GM18507 (cell line): ENCODE measurements at regions not wholly inside any gene's neighbourhood (a gene's known extent, or its start where the extent isn't known, plus 50 kb on each side); places are given as distances from the start of the nearest gene placed in this dataset.
A peak's percentile ranks its signal among the peaks of the same experiment; 100 is the strongest.
"Not testable (repeated sequence)": the region's sequence is repeated elsewhere in the genome, so short reads cannot be mapped to it uniquely, and the experiment has no call there.

ENCODE experiments used
- DNase-seq: peaks from one replicate; pipeline ENCODE4 v3.0.0; 2011; ENCODE audit warnings: low read depth; ENCODE audit not compliant: insufficient read length; ENCODE audit errors: extremely low spot score
- FAIRE-seq: peaks from 2 replicates; lab custom pipeline; 2011; peaks lifted over from hg19 to GRCh38; lab: Jason Lieb, UNC

DNA sequence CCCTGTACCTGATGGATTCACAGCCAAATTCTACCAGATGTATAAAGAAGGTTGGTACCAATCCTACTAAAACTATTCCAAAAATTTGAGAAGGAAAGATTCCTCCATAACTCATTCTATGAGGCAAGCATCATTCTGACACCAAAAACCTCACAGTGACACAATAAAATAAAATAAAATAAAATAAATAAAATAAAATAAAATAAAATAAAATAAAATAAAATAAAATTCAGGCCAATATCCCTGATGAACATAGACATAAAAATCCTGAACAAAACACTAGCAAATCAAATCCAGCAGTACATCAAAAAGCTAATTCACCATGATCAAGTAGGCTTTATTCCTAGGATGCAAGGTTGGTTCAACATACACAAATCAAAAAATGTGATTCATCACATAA is 108.1 kb downstream of the PROX1 start:
- not testable (repeated sequence) for FAIRE-seq, DNase-seq

GRCh38 chr1:214101246-214101645 is 113.5 kb downstream of the PROX1 start:
- DNase-seq (no peak), FAIRE-seq (no peak)

GRCh38 chr1:214101828-214102227 is 114.1 kb downstream of the PROX1 start:
- DNase-seq (no peak), FAIRE-seq (no peak)

- FAIRE-seq (no peak), DNase-seq (no peak)
Observed at GRCh38 chr1:214102907-214103306, 115.1 kb downstream of the PROX1 start.

DNA sequence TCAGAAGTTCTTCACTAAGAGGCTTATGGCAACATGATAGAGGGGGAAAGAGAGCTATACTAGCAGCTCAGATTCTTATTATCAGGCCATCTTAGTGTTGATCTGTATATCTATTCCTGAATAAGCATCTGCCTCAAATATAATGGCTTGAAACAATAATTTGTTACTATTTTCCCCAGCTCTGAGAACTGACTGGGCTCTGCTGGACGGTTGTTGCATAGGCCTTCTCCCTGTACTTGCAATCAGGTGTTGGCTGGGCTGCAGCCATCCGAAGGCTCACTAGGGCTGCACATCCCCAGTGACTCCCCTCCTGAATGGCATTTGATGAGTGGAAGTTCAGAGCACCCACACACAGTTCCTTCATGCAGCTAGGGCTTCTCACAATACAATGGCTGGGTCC is 116.0 kb downstream of the PROX1 start:
- no peak for DNase-seq
- no peak for FAIRE-seq

GRCh38 chr1:214106375-214106774 is 118.6 kb downstream of the PROX1 start:
- DNase-seq (no peak), FAIRE-seq (no peak)

DNA sequence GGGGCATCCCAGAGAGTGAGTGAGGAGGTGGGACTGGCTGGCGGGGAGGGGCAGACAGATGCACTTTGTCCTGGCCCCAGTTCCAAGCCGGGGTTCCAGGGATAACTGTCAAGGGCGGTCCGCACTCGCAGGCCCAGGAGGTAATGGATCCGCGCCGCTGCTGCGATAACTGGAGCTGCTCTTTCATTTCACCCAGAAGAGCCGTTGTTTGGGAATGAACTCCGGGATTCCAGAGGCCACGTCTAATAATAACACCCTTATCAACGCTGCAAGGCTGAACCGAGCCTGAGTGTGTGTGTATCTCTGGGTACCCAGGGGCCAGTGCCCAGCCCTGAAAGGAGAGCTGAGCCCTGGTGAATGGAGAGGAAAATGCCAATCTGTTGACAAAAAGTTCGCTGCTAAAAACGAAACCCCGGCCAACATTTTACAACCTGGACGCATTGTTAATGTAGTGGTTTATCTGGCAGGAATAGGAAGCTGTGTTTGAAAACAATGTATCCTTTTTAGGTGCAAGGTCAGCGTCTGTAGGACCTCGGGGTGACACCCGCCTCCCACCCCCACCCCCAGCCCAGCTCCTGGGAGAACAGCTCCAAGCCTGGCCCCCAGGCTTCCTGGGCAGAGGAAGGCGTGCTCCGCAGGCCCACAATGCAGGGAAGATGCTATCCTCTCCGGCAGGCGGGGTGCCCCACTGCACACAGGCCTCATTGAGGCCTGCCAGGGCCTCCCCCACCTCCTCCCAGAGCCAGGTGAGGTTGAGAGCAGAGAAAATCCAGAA is 119.7 kb downstream of the PROX1 start:
- FAIRE-seq: no peak
- DNase-seq: no peak

DNA sequence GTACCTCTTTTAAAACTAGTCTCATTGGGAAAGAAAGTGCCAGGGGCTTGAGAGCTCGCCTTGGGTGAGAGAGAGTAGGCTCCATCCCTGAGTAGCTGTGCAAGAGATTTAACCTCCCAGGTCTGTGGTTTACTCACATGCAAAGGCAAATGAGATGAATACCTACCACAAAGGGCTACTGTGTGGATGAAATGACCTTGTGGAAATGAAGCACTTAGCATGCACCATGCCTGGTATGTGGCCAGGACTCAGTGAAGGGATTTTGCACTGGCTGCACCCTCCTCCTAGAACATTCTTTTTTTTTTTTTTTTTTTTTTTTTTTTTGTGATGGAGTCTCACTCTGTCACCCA is 120.3 kb downstream of the PROX1 start:
- DNase-seq: no peak
- no peak for FAIRE-seq

DNA sequence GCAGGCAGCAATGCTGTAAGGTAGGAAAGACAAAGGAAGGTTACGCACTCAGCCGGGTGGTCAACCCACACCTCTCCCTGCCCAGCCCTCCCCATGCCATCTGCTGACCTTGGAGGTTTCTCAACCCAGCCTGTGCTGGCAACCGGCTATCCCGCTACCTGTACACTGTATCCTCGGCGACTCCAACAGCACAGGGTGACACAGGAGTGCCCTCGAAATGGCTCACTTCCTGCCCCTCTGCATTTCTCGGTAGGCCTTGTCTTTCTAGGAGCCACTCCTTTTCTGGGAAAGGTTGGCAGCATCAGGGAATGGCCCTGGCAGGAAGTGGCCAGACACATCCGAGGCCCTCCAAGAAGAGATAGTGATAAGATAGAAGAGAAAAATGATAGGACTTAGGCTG is 124.0 kb downstream of the PROX1 start:
- DNase-seq (no peak), FAIRE-seq (no peak)

- DNase-seq (no peak), FAIRE-seq (no peak)
Observed at GRCh38 chr1:214116258-214116657, 128.5 kb downstream of the PROX1 start.

DNA sequence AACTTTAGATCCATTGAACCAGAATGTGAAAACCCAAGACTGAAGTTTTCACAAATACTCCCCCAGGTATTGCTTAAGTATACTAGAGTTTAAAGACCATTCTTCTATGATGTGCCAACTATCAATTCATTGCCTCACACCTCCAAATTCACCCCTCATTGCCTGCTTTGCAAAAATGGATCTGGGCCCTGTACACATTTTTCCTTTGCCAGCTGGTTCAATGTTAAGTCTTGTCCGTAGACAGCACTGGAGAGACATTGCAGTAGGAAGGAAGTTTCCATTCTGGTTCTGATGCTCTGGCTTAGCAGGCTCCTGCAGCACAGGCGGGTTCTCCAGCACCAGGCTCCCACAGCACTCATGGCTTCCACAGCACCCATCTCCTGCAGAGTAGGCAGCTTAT is 130.0 kb downstream of the PROX1 start:
- DNase-seq (no peak), FAIRE-seq (no peak)

DNA sequence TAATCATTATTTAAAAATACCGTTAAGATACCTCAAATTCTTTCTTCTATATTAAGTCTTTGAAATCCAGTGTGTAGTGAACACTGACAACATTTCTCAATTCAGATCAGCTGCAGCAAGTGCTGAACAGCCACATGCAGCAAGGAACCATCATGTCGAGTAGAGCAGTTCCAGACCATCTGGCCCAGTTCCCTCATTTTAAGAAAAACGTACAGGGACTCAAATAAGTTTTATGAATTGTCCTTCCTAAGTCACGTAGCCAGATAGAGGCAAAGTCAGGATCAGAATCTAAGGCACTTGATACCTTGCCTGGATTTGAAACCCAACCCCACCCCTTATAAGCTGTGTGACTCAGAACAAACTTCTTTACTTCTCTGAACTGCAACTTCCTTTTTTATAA is 132.4 kb downstream of the PROX1 start:
- DNase-seq (no peak), FAIRE-seq (no peak)

GRCh38 chr1:214120951-214121350 is 133.2 kb downstream of the PROX1 start:
- DNase-seq (no peak), FAIRE-seq (no peak)

DNA sequence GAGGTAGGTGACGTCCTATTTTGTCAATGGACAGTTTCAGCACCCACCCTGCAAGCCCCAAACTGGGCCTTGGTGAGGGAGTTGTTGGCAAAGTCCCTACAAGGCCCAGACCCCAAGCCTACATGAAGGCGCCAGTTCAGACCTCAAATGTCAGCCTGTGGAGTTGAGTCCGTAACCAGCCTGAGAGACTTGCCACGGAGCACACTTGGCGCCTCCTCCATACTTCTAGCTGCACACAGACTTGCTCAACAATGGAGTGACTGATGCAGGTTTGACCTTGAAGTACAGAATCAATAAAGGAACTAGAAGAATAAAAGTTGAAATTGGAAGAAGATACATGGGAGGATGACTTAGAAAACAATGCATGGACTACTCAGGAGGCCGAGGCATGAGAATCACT is 134.3 kb downstream of the PROX1 start:
- DNase-seq (no peak), FAIRE-seq (no peak)

- FAIRE-seq (peak; percentile 77), DNase-seq (peak; percentile 4)
Observed at GRCh38 chr1:214123061-214123784, 135.4 kb downstream of the PROX1 start.

DNA sequence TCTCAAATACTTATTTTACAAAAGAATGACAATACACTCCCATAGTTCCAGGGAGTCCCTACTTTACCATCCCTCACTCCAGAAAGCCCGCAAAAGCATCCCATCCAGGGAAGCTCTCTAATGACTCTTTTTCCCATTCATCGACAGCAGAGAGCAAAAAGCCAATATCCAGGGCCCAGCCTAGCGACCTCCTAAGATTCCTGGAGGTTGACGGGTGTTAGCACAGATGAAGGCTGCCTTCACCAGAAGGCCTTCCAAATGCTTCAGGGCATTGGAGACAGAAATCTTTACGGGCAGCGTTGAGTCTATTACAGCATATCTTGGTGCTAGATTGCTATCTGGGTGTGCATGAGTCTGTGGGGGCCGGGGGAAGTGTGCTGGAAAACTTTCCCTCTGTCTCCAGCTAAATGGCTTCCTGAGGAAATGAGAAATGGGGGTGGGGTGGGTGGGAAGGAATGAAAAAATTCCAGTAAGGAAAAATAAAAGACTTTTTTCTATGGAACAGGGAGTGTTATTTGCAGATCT is 136.6 kb downstream of the PROX1 start:
- DNase-seq (no peak), FAIRE-seq (no peak)

DNA sequence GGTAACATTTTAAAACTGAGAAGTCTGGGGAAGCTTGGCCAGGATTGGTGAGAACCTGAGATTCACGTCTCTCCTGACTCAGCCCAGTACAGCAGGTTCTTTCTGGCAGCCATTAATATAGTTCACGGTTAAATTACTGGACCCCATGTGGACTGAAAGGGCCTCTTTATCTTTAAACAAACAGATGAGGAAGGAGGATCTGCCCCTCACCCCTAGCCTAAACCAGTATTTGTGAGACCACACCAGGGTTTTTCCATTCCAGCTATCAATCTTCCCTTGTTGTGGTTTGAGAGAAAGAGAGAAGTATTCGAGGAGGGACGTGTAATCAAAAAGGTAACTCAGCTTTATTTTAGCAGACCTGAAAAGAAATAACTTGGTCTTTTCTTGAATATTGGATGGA is 137.1 kb downstream of the PROX1 start:
- FAIRE-seq (no peak), DNase-seq (no peak)

- no peak for DNase-seq
- FAIRE-seq: no peak
Observed at GRCh38 chr1:214125819-214126218, 138.0 kb downstream of the PROX1 start.

- FAIRE-seq (no peak), DNase-seq (no peak)
Observed at GRCh38 chr1:214126697-214127146, 138.9 kb downstream of the PROX1 start.

DNA sequence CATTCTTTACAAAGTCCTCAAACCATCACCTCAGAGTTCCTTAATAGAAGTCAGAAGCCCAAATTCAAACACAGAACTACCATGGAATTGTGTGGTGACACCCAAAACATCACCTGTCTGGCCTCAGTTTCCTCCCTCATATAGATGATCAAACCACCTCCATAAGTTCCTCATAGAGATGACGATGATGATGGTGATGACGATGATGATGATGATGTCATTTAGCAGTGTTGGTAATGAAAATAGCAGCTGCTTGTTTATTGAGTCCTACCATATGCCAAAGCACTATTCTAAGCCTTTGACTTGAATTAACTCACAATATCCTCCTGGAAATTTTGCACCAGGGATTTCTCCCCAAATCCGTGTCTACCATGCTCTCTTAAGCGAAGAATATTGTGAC is 139.9 kb downstream of the PROX1 start:
- FAIRE-seq: no peak

DNA sequence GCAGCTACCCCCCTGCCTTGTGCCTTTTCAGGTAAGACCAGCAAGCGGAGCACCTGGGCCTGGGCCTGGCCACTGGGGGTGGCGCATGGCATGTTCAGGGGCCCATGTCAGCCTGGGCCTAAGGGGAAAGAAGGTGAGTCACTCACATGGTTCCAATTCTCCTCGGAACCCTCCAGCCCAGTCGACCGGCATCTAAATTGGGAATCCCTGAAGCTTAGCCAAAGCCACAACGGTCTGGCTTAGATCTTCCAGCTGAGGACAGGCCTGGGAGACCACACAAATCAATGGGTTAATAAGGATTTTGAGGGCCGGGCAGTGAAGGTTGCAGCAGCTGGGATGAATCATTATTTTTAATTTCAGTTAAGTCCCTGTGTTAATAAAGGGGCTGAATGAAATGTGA is 145.1 kb upstream of the SMYD2 start:
- no peak for DNase-seq
- FAIRE-seq: no peak

More for the DNA sequence above, 139.9 kb downstream of the PROX1 start:
- DNase-seq: no peak
